WTC11 (cell line): ENCODE measurements at regions not wholly inside any gene's neighbourhood (a gene's known extent, or its start where the extent isn't known, plus 50 kb on each side); places are given as distances from the start of the nearest gene placed in this dataset.

Experiments
- JUN ChIP-seq: sonication (generic); formaldehyde crosslinking; IDR thresholded peaks from 2 replicates; pipeline ENCODE4 v1.8.0; 2023; ENCODE audit warnings: mild to moderate bottlenecking, missing genetic modification reagents
- TF ChIP-seq, protein P1 (sequence below): sonication (generic); formaldehyde crosslinking; IDR thresholded peaks from 2 replicates; pipeline ENCODE4 v1.8.1; 2022; ENCODE audit warnings: mild to moderate bottlenecking, moderate library complexity, missing genetic modification reagents

DNA sequence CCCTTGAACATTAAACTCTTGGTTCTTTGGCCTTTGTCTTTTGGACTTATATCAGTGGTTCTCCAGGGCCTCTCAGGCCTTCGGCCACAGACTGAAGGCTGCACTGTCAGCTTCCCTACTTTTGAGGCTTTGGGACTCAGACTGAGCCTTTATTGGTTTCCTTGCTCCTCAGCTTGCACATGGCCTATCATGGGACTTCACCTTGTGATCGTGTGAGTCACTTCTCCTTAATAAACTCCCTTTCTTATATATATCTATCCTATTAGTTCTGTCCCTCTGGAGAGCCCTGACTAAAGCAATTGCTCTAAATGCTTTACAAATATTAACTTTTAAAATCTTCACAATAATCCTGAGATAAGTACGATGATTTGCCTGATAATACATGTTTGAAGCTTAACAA is 353.6 kb upstream of the TRIB2 start:
- TF ChIP-seq, protein P1, sequence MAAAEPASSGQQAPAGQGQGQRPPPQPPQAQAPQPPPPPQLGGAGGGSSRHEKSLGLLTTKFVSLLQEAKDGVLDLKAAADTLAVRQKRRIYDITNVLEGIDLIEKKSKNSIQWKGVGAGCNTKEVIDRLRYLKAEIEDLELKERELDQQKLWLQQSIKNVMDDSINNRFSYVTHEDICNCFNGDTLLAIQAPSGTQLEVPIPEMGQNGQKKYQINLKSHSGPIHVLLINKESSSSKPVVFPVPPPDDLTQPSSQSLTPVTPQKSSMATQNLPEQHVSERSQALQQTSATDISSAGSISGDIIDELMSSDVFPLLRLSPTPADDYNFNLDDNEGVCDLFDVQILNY (CRISPR knock-in tag): no peak
- no peak for TF ChIP-seq JUN (CRISPR knock-in tag)
